HG03108 (cell line): ENCODE measurements at regions not wholly inside any gene's neighbourhood (a gene's known extent, or its start where the extent isn't known, plus 50 kb on each side); places are given as distances from the start of the nearest gene placed in this dataset.

Experiments
- ATAC-seq: cut with Tn5 transposase; IDR thresholded peaks from one replicate; pipeline ENCODE4 v1.9.1; 2021; ENCODE audit warnings: moderate library complexity; ENCODE audit not compliant: unreplicated experiment

GRCh38 chr9:6703898-6704639, 53.7 kb upstream of the KDM4C start:
- peak; percentile 87 for ATAC-seq

- ATAC-seq = no peak
These were observed 55.1 kb upstream of the KDM4C start for GRCh38 chr9:6702707-6703106.

GRCh38 chr9:6696178-6696577, 50.6 kb upstream of the GLDC start:
- ATAC-seq = no peak

- no peak for ATAC-seq
These were observed 49.7 kb upstream of the GLDC start for GRCh38 chr9:6695121-6695814.
